ENCODE measurements at regions not wholly inside any gene's neighbourhood (a gene's known extent, or its start where the extent isn't known, plus 50 kb on each side); places are given as distances from the start of the nearest gene placed in this dataset.

GRCh38 chr6:147621263-147621662, 112.8 kb downstream of the SAMD5 start:
- Histone ChIP-seq H3K18ac (ENCODE audit: low read length) (no peak overlapping the region), H2AK5ac (ENCODE audit: low read length) (no peak overlapping the region), H4K5ac (ENCODE audit: low read length) (no peak overlapping the region), H3K4me1 (ENCODE audit: control insufficient read depth, low read depth, low read length) (no peaks in the 10 kb centered on the region), H3K4ac (ENCODE audit: low read depth, low read length) (no peak overlapping the region), H2BK15ac (replicated peaks; ENCODE audit: low read depth) (no peak overlapping the region), H4K8ac (ENCODE audit: low read depth, low read length) (no peak overlapping the region), H3K4me3 (ENCODE audit: low read length) (no peak overlapping the region), H3K4me2 (ENCODE audit: low read length) (no peak overlapping the region), H2BK120ac (ENCODE audit: low read depth, low read length) (no peak overlapping the region), H3K79me2 (ENCODE audit: control insufficient read depth, insufficient read depth, low read length) (no peaks in the 10 kb centered on the region), H3K56ac (ENCODE audit: low read length) (no peak overlapping the region), H3K27me3 (ENCODE audit: insufficient read depth, low read length, poor library complexity) (no peaks in the 10 kb centered on the region), H3K9ac (ENCODE audit: low read length) (no peak overlapping the region), H3K23ac (ENCODE audit: low read length) (no peak overlapping the region), H3K36me3 (ENCODE audit: control insufficient read depth, insufficient read depth, low read length) (no peaks in the 10 kb centered on the region), H3K79me1 (ENCODE audit: low read length) (no peaks in the 10 kb centered on the region), H2BK5ac (ENCODE audit: low read length) (no peak overlapping the region), H3K27ac (ENCODE audit: low read depth, low read length) (no peak overlapping the region)
- WGBS (ENCODE audit: extremely low coverage, insufficient coverage, low lambda C conversion rate), result 100% methylated on average over 1 of the region's 3 CpGs
- DNase-seq, result no peak

GRCh38 chr6:147621961-147622360, 113.5 kb downstream of the SAMD5 start:
- H3K4ac ChIP-seq (ENCODE audit: low read depth, low read length), result no peak overlapping the region
- H2AK5ac ChIP-seq (ENCODE audit: low read length), result no peak overlapping the region
- H2BK5ac ChIP-seq (ENCODE audit: low read length), result no peak overlapping the region
- no peak for DNase-seq
- no peaks in the 10 kb centered on the region for H3K79me1 ChIP-seq (ENCODE audit: low read length)
- H3K36me3 ChIP-seq (ENCODE audit: control insufficient read depth, insufficient read depth, low read length), result no peaks in the 10 kb centered on the region
- no peaks in the 10 kb centered on the region for H3K27me3 ChIP-seq (ENCODE audit: insufficient read depth, low read length, poor library complexity)
- no peak overlapping the region for H4K8ac ChIP-seq (ENCODE audit: low read depth, low read length)
- no peak overlapping the region for H3K4me2 ChIP-seq (ENCODE audit: low read length)
- no peak overlapping the region for H3K27ac ChIP-seq (ENCODE audit: low read depth, low read length)
- no peak overlapping the region for H4K5ac ChIP-seq (ENCODE audit: low read length)
- no peak overlapping the region for H2BK15ac ChIP-seq (replicated peaks; ENCODE audit: low read depth)
- H3K9ac ChIP-seq (ENCODE audit: low read length), result no peak overlapping the region
- WGBS (ENCODE audit: extremely low coverage, insufficient coverage, low lambda C conversion rate), result no CpG with 5 or more reads among the region's 2 CpGs
- no peak overlapping the region for H3K18ac ChIP-seq (ENCODE audit: low read length)
- no peak overlapping the region for H3K4me3 ChIP-seq (ENCODE audit: low read length)
- H3K4me1 ChIP-seq (ENCODE audit: control insufficient read depth, low read depth, low read length), result no peaks in the 10 kb centered on the region
- no peak overlapping the region for H3K23ac ChIP-seq (ENCODE audit: low read length)
- no peaks in the 10 kb centered on the region for H3K79me2 ChIP-seq (ENCODE audit: control insufficient read depth, insufficient read depth, low read length)
- no peak overlapping the region for H2BK120ac ChIP-seq (ENCODE audit: low read depth, low read length)
- H3K56ac ChIP-seq (ENCODE audit: low read length), result no peak overlapping the region

GRCh38 chr6:147624946-147625515, 116.5 kb downstream of the SAMD5 start:
- H3K4me2 ChIP-seq (ENCODE audit: low read length), result no peak overlapping the region
- no peak overlapping the region for H4K5ac ChIP-seq (ENCODE audit: low read length)
- no peak overlapping the region for H3K9ac ChIP-seq (ENCODE audit: low read length)
- no CpG with 5 or more reads among the region's 7 CpGs for WGBS (ENCODE audit: extremely low coverage, insufficient coverage, low lambda C conversion rate)
- DNase-seq, result no peak
- no peak overlapping the region for H2BK120ac ChIP-seq (ENCODE audit: low read depth, low read length)
- H4K8ac ChIP-seq (ENCODE audit: low read depth, low read length), result no peak overlapping the region
- H3K27me3 ChIP-seq (ENCODE audit: insufficient read depth, low read length, poor library complexity), result no peaks in the 10 kb centered on the region
- no peak overlapping the region for H3K4me3 ChIP-seq (ENCODE audit: low read length)
- no peak overlapping the region for H3K4ac ChIP-seq (ENCODE audit: low read depth, low read length)
- H2BK15ac ChIP-seq (replicated peaks; ENCODE audit: low read depth), result no peak overlapping the region
- H2AK5ac ChIP-seq (ENCODE audit: low read length), result no peak overlapping the region
- H3K4me1 ChIP-seq (ENCODE audit: control insufficient read depth, low read depth, low read length), result no peaks in the 10 kb centered on the region
- no peak overlapping the region for H3K23ac ChIP-seq (ENCODE audit: low read length)
- no peaks in the 10 kb centered on the region for H3K79me1 ChIP-seq (ENCODE audit: low read length)
- H3K36me3 ChIP-seq (ENCODE audit: control insufficient read depth, insufficient read depth, low read length), result no peaks in the 10 kb centered on the region
- H3K18ac ChIP-seq (ENCODE audit: low read length), result no peak overlapping the region
- no peaks in the 10 kb centered on the region for H3K79me2 ChIP-seq (ENCODE audit: control insufficient read depth, insufficient read depth, low read length)
- H2BK5ac ChIP-seq (ENCODE audit: low read length), result no peak overlapping the region
- H3K56ac ChIP-seq (ENCODE audit: low read length), result no peak overlapping the region
- H3K27ac ChIP-seq (ENCODE audit: low read depth, low read length), result no peak overlapping the region

GRCh38 chr6:147625946-147626345, 117.5 kb downstream of the SAMD5 start:
- H3K27me3 ChIP-seq (ENCODE audit: insufficient read depth, low read length, poor library complexity), result no peaks in the 10 kb centered on the region

GRCh38 chr6:147627411-147627810, 118.9 kb downstream of the SAMD5 start:
- H2BK15ac ChIP-seq (replicated peaks; ENCODE audit: low read depth), result no peak overlapping the region
- no peaks in the 10 kb centered on the region for H3K79me1 ChIP-seq (ENCODE audit: low read length)
- no peak overlapping the region for H3K18ac ChIP-seq (ENCODE audit: low read length)
- no peak overlapping the region for H3K4me2 ChIP-seq (ENCODE audit: low read length)
- H3K56ac ChIP-seq (ENCODE audit: low read length), result no peak overlapping the region
- H3K4me3 ChIP-seq (ENCODE audit: low read length), result no peak overlapping the region
- no peak overlapping the region for H2AK5ac ChIP-seq (ENCODE audit: low read length)
- DNase-seq, result no peak
- no peaks in the 10 kb centered on the region for H3K36me3 ChIP-seq (ENCODE audit: control insufficient read depth, insufficient read depth, low read length)
- H3K23ac ChIP-seq (ENCODE audit: low read length), result no peak overlapping the region
- no peak overlapping the region for H4K8ac ChIP-seq (ENCODE audit: low read depth, low read length)
- no peaks in the 10 kb centered on the region for H3K79me2 ChIP-seq (ENCODE audit: control insufficient read depth, insufficient read depth, low read length)
- no peak overlapping the region for H2BK5ac ChIP-seq (ENCODE audit: low read length)
- H3K4me1 ChIP-seq (ENCODE audit: control insufficient read depth, low read depth, low read length), result no peaks in the 10 kb centered on the region
- H4K5ac ChIP-seq (ENCODE audit: low read length), result no peak overlapping the region
- no peaks in the 10 kb centered on the region for H3K27me3 ChIP-seq (ENCODE audit: insufficient read depth, low read length, poor library complexity)
- no peak overlapping the region for H3K4ac ChIP-seq (ENCODE audit: low read depth, low read length)
- no CpG with 5 or more reads among the region's 4 CpGs for WGBS (ENCODE audit: extremely low coverage, insufficient coverage, low lambda C conversion rate)
- no peak overlapping the region for H2BK120ac ChIP-seq (ENCODE audit: low read depth, low read length)
- no peak overlapping the region for H3K9ac ChIP-seq (ENCODE audit: low read length)
- H3K27ac ChIP-seq (ENCODE audit: low read depth, low read length), result no peak overlapping the region

More at GRCh38 chr6:147625946-147626345, 117.5 kb downstream of the SAMD5 start:
- Histone ChIP-seq H2BK15ac (replicated peaks; ENCODE audit: low read depth) (no peak overlapping the region), H3K27ac (ENCODE audit: low read depth, low read length) (no peak overlapping the region), H2BK120ac (ENCODE audit: low read depth, low read length) (no peak overlapping the region), H3K4me1 (ENCODE audit: control insufficient read depth, low read depth, low read length) (no peaks in the 10 kb centered on the region), H3K23ac (ENCODE audit: low read length) (no peak overlapping the region), H3K79me1 (ENCODE audit: low read length) (no peaks in the 10 kb centered on the region), H3K4me2 (ENCODE audit: low read length) (no peak overlapping the region), H2BK5ac (ENCODE audit: low read length) (no peak overlapping the region), H3K4ac (ENCODE audit: low read depth, low read length) (no peak overlapping the region), H3K18ac (ENCODE audit: low read length) (no peak overlapping the region), H3K4me3 (ENCODE audit: low read length) (no peak overlapping the region), H4K5ac (ENCODE audit: low read length) (no peak overlapping the region), H3K56ac (ENCODE audit: low read length) (no peak overlapping the region), H4K8ac (ENCODE audit: low read depth, low read length) (no peak overlapping the region), H2AK5ac (ENCODE audit: low read length) (no peak overlapping the region), H3K9ac (ENCODE audit: low read length) (no peak overlapping the region), H3K79me2 (ENCODE audit: control insufficient read depth, insufficient read depth, low read length) (no peaks in the 10 kb centered on the region), H3K36me3 (ENCODE audit: control insufficient read depth, insufficient read depth, low read length) (no peaks in the 10 kb centered on the region)
- DNase-seq, result no peak
- no CpG with 5 or more reads among the region's 2 CpGs for WGBS (ENCODE audit: extremely low coverage, insufficient coverage, low lambda C conversion rate)

- no peak overlapping the region for H2BK5ac ChIP-seq (ENCODE audit: low read length)
- DNase-seq, result no peak
- H3K9ac ChIP-seq (ENCODE audit: low read length), result no peak overlapping the region
- no peak overlapping the region for H3K4ac ChIP-seq (ENCODE audit: low read depth, low read length)
- no peak overlapping the region for H3K27ac ChIP-seq (ENCODE audit: low read depth, low read length)
- no peak overlapping the region for H2BK15ac ChIP-seq (replicated peaks; ENCODE audit: low read depth)
- no CpG with 5 or more reads among the region's 9 CpGs for WGBS (ENCODE audit: extremely low coverage, insufficient coverage, low lambda C conversion rate)
- no peak overlapping the region for H4K8ac ChIP-seq (ENCODE audit: low read depth, low read length)
- no peak overlapping the region for H4K5ac ChIP-seq (ENCODE audit: low read length)
- H3K4me1 ChIP-seq (ENCODE audit: control insufficient read depth, low read depth, low read length), result no peaks in the 10 kb centered on the region
- no peak overlapping the region for H3K4me3 ChIP-seq (ENCODE audit: low read length)
- no peak overlapping the region for H3K4me2 ChIP-seq (ENCODE audit: low read length)
- no peaks in the 10 kb centered on the region for H3K27me3 ChIP-seq (ENCODE audit: insufficient read depth, low read length, poor library complexity)
- no peaks in the 10 kb centered on the region for H3K79me1 ChIP-seq (ENCODE audit: low read length)
- H3K56ac ChIP-seq (ENCODE audit: low read length), result no peak overlapping the region
- H2AK5ac ChIP-seq (ENCODE audit: low read length), result no peak overlapping the region
- no peak overlapping the region for H2BK120ac ChIP-seq (ENCODE audit: low read depth, low read length)
- H3K18ac ChIP-seq (ENCODE audit: low read length), result no peak overlapping the region
- H3K23ac ChIP-seq (ENCODE audit: low read length), result no peak overlapping the region
- no peaks in the 10 kb centered on the region for H3K36me3 ChIP-seq (ENCODE audit: control insufficient read depth, insufficient read depth, low read length)
- no peaks in the 10 kb centered on the region for H3K79me2 ChIP-seq (ENCODE audit: control insufficient read depth, insufficient read depth, low read length)
These were observed 124.7 kb downstream of the SAMD5 start for GRCh38 chr6:147633191-147633590.
